NOMO-1 treated with DMSO at 0.1 percent for 48 hours (cell line): ENCODE measurements at regions not wholly inside any gene's neighbourhood (a gene's known extent, or its start where the extent isn't known, plus 50 kb on each side); places are given as distances from the start of the nearest gene placed in this dataset.
A peak's percentile ranks its signal among the peaks of the same experiment; 100 is the strongest.
"Not testable (repeated sequence)": the region's sequence is repeated elsewhere in the genome, so short reads cannot be mapped to it uniquely, and the experiment has no call there.

ENCODE experiments used
- DNase-seq: peaks from one replicate; lab custom pipeline; 2025; ENCODE audit not compliant: unreplicated experiment; lab: John Stamatoyannopoulos, UW

DNA sequence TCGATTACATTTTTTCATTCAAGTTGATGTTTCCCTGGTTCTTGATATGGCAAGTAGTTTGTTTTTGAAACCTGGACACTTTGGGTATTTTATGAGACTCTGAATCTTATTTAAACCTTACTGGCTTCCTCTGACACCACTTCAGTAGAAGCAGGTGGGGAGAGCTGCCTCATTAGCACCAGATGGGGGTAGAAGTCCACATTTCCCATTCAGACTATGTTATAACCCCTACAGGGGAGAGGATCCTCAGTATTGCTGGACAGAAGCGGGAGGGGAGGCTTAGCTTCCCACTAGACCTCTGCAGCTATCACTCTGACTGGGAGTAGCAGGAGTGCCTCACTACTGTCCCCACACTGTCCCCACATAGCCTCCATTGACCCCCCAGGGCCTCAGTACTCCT lies 145.3 kb upstream of the SLC35G4 start:
- DNase-seq: no peak

DNA sequence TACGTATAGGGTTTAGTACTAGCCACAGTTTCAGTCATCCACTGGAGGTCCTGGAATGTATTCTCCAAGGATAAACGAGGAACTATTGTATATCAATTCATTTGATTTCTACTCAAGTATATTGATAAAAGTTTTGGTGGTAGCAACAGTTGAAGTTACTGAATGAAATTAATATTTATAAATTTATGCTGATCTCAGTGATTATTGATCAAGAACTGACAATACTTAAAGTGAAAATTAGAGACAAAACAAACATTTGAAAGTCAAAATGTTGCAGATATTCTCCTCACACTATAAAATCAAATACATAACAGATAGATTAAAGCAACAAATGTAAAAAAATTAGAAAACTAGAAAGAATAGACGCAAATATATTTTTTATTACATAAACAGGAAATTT lies 150.9 kb upstream of the SLC35G4 start:
- DNase-seq: no peak

DNA sequence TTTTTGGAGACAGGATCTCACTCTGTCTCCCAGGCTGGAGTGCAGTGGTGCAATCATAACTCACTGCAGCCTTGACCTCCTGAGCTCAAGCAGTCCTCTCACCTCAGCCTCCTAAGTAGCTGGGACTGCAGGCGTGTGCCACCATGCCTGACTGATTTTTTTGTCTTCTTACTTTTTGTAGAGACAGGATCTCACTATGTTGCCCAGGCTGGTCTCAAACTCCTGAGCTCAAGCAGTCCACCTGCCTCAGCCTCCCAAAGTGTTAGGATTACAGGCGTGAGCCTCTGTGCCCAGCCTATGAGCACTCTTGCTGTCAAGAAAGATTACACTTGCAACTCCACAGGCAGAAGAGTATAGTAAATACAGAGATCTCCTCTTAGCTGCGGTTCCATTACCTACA lies 151.5 kb upstream of the SLC35G4 start:
- not testable (repeated sequence) for DNase-seq

DNA sequence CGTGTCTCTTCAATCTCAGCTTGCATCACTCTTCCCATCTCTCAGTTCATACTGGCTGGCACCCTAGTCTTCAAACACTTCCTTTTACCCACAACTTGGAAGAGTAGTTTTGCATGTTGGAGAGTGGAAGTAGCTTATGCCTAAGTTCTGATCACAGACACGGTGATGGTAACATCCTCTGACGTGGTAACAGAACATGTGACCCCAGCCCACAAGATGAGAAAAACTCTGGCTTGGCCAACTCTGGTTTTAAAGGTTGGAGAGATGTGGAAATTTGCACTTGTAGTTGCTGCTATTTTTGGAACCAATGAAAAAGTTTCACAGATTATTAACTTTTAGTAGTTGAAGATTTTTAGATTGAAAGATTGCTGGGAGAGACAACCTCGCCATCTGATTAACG lies 155.4 kb upstream of the SLC35G4 start:
- no peak for DNase-seq

DNA sequence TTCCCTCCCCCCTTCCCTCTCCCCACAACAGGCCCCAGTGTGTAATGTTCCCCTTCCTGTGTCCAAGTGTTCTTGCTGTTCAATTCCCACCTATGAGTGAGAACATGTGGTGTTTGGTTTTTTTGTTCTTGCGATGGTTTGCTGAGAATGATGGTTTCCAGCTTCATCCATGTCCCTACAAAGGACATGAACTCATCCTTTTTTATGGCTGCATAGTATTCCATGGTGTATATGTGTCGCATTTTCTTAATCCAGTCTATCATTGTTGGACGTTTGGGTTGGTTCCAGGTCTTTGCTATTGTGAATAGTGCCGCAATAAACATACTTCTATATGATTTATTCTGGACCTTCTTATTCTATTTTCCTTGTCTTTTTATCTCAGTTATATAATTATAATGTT lies 165.2 kb upstream of the SLC35G4 start:
- not testable (repeated sequence) for DNase-seq

DNA sequence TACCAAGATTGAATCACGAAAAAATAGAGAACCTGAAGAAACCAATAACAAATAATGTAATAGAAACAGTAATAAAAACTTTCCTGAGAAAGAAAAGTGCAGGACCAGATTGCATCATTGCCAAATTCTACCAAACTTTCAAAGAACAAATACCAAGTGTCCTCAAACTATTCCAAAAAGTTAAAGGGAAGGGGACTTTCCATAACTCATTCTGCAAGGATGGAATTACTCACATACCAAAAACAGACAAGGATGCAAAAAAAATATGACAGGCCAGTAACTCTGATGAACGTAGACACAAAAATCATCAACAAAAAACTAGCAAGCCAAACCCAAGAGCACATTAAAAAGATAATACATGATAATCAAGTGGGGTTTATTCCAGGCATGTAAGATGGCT lies 172.3 kb upstream of the SLC35G4 start:
- DNase-seq: no peak

DNA sequence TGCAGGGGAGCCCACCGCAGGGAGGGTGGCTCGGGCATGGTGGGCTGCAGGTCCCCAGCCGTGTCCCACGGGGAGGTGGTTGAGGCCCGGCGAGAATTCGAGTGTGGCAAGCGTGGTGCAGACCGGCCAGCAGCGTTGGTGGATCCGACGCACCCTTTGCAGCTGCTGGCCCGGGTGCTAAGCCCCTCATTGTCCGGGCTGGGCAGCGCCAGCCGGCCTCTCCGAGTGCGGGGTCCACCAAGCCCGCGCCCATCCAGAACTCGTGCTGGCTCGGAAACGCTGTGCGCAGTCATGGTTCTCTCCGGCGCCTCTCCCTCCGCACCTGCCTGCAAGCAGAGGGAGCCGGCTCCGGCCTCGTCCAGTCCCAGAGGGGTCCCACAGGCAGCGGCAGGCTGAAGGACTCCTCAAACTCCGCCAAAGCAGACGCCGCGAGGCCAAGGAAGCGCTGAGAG lies 177.0 kb upstream of the SLC35G4 start:
- DNase-seq: no peak

DNA sequence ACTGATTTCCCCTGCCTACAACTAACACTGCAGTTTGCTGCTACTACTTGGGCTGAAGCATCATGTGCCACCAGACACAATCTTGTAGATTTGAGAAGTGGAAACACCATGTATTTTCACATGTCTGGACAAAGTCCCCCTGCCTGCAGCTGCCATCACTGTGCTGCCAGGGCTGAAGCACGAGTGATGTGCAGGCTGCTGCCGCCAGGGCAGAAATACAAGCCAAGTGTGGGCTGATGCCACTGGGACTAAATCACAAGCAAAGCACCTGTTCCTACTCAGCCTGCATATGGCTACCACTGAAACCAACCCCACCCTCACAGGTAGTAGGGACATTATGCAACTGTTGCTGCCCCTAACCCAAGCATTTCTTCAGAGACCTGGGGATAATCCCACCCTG lies 179.5 kb upstream of the SLC35G4 start:
- DNase-seq: no peak

DNA sequence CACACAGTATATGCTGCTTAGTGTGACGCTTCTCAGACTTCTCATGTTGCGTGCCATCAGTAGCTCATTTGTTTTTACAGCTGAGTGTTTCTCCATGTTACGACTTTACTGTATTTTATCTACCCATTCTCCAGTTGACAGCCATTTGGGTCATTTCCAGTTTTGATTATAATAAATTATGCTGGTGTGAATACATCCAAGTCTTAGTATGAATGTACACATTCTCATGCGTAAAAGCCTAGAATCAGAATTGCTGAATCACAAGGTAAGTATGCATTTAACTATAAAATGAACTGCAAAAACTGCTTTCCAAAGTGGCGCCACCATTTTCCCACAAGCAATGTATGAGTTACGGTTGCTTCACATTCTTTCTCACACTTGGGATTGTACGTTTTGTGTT lies 184.2 kb upstream of the SLC35G4 start:
- DNase-seq: no peak

DNA sequence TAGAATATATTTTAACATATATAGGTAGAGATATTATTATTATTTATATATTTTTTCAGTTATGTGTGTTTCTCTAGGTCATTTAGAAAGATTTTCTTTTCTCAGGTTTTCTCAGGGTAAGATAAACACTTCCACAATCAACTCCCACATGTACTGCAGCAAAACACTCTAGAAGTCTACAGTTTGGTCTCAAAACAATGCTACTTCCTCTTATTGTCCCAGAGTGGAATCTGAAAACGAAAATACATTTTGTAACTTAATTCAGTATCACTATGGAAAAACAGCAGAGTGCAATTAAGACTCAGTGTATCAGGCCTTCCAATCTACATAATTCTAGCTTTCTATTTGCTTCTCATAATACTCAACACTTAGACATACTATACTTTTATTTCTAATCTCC lies 190.1 kb upstream of the SLC35G4 start:
- peak; percentile 42 for DNase-seq

DNA sequence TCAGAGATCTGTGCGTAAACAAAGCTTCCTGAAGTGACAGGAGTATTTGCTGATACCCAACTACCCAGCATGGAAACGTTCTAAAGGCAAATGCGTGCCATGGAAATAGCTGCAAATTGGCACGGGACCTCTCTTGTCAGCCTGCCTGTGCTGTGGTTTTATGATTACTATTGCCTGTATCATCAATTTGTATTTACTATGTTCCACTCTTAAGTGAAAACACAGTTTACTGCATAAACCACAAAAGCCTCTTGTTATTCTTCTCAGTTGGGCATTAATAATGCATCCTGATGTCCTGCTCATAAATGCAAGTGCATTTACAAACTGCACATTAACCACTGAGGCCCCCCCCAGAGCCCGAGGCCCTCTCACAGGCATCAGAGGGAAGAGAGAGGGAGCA lies 196.6 kb upstream of the SLC35G4 start:
- no peak for DNase-seq

DNA sequence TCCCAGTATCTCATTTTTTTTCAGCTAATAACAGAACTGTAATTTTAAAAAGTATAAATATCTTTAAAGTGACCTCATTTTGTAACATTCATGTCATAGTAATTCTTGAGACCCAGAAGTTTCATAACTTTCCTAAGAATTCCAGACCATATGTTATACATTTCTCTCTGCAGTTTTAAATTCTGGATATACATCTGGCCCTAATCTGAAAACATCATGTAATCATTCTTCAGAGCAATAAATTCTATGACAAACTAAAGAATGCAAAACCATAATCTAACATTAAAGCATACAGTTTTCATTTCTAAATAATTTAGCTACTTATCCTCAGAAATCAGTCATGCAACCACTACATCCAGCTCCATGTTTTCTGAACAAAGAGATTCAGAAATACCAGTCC lies 198.3 kb upstream of the SLC35G4 start:
- no peak for DNase-seq

DNA sequence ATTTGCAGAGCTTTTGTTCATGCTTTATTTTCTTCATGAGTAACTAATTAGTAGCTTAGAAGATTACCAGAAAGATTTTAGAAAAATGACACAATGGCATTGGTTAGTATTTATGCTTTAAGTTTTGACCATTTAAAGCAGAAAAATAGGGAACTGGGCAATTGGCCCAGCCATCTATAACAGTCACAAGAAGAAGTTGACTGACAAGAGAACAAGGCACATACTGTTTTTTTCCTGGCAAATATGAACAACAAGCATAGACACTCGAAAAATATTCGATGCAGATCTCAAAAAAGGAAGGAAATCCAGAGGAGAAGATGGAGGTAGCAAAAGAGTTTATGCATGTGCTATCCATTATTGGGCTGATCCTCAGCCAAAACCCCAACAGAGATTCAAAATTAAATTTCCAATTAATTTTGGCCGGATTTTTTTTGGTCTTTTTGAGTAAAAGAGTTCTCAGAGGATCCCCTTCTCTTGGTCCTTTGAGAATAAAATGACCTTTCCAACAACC lies 200.8 kb upstream of the SLC35G4 start:
- no peak for DNase-seq

DNA sequence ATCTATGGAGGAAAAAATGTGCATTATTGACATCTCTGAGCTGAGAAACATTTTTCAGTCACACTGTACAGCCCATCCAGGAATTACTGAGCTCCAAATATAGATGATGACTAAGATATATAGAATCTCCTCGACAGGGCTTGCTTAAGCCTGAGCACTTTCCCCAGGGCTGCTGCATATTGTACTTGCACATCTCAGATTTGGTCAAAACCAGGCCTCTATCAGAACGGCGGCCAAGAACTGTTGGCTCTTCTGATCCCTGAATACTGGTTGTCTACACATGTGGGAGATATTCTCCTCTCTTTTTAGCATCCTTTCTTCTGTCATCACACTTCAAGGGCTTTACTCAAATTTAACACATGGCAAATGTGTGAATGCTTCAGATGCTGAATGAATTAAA lies 201.5 kb upstream of the SLC35G4 start:
- no peak for DNase-seq

DNA sequence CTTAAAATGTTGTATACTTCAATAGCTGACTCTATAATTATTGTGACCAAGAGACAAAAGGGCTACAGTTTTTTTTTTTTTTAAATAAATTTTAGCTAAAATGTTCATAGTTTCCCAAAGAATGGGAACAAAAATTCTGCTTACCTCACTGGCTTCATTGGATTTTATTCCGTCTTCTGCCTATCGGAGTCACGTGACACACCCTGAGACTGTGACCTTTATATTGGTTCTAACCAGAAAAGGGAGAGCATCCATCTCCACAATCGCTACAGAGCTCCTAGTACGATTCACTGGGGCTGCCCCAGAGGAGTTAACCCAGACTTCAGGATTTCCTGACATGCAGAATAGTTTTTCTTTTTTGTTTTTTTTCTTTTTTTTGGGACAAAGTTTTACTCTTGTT lies 203.6 kb upstream of the SLC35G4 start:
- no peak for DNase-seq

DNA sequence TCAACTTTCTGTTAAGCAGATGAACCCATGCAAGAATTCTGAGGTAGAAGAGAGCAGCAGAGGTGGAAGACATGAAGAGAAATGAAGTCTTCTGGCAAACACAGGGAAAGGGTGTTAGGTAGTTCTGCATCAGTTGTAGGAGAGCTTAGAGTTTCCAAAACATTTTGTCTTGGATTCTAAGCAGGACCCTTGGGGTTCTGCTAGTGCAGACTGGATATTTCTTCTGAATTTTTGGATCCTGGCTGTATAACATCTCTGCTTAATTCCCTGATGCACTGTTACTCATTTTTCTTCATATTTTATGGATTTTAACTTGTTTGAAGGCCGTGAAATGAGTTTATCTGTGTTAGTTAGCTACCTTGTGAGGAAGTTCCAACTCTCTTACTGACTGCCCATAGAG lies 208.7 kb upstream of the SLC35G4 start:
- no peak for DNase-seq

DNA sequence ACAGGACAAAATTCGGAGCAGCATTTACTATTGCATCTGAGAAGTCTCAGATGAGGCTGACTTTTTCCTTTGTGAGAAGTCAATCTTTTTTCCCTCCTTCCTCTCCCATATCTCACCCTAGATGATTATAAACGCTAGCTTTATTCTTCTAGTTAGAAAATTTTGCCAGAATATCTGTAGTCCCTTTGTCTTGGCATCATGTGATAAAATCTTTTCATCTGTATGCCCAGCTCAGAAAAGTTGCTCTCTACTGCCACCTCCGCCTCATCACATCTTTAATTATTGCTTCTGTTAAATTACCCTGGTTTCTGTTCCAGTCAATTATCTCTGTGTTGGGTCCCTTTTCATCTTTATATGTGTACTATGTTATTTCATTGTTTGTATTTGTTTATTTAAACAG lies 210.8 kb upstream of the SLC35G4 start:
- DNase-seq: no peak

DNA sequence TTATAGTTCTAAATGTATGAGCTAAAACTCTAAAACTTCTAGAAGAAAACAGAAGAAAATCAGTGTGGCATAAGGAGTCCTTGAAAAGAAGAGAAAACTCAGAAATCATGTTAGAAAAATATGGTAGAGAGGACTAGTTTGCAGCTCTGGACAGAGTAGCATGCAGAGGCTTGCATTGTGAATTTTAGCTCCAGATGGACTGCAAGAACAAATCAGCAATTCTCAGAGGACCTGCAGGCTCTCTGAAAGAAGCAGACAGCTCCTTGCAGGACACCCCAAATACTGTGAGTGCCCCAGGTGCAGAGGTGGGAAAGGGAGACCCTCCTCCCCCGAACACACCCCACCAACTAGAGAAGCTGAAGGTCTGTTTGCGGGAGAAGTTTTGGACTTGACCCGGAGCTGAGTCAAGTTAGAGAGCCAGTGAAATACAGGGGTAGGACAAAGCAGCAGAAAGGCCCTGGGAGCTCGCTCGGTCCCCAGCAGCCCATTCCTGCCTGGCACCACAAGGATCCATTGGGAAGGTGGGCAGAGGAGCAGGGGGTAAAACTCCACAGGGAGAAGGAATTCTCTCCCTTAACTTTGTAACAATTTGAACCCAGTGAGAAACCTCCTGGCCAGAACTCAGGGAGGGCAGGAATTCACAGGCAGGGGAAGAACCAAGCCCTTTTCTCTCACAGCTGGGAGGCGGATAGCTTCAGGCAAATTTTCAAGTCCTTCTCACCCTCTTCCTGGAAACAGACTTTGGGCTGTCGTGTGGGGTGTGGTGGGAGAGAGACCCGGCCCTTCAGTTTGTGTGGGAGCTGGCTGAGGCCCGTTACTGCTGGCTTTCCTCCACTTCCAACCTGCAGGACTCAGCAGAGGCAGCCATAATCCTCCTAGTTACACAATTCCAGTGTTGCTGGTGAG lies 216.2 kb upstream of the SLC35G4 start:
- DNase-seq: no peak

DNA sequence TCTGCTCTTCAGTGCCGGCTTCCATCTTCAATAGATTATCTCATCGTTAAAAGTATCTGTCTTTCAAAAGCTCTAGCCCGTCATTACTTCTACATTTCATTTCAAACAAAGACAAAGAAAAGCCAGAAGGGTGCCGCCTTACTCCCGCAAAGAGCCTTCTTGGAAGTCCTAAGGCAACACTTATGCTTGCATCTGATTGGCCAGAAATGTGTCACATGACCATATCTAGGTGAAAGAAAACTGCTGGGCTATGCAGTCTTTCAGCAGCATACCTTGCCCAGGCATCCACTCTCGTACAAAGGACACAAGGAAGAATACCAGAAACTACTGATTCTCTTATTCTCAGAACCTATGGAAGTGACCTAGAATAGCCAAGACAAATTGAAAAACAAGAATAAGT lies 217.1 kb upstream of the SLC35G4 start:
- DNase-seq: no peak

DNA sequence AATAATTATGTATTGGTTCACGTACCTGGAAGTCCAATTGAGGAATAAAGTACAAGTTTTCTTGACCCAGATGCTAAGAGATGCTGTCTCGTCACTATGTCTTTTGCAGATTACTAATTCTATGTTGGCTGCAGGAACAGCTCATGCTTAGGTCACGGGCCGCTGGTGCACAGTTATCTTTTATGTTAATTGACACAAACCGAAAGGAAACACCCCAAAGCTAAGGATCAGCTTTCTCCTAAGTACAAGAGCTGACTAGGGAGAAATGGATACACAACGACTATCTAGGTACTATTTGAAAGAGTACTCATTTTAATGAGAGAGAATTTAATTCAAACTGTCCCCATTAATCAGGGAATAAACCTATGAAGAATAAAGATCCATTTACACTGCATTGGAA lies 217.7 kb upstream of the SLC35G4 start:
- no peak for DNase-seq

DNA sequence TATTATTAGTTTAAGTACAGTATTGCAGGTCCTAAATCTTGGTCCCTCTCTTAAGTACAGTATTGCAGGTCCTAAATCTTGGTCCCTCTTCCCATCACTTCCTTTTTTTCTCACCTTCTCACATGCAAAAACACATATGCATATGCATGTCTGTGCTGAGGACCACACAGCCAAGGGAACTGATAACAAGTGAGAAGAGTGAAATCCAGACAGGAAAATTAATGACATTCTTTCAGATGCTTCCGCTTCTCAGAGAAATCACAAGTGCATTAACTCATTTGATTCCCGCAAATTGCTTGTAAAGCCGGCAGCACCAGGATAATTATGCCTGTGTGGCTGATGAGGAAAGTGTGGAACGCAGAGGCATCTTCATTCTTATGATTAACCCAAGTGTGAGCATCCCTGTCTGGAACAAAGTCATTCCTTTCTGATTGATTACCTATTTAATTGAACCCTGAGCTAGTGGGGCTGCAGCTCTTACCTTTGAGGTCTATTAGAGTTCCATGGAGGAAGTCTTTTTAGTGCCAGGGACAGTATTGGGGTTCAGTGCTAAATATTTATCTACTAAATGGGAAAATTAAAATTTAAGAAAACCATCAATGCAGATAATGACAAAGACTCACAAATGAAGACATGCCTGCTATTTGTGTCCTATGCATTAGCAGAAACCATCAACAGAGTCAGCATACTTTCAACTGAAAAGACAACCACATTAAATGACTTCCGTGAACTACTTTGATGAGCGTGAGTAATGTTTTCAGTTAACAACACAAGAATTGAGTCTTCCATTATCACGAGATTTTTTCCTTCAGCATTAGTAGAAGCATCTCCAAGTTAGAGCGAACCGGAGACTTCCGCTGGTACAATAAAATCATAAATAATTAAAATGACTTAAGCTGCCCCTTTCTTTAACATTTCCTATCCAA lies 220.4 kb upstream of the SLC35G4 start:
- DNase-seq: no peak

DNA sequence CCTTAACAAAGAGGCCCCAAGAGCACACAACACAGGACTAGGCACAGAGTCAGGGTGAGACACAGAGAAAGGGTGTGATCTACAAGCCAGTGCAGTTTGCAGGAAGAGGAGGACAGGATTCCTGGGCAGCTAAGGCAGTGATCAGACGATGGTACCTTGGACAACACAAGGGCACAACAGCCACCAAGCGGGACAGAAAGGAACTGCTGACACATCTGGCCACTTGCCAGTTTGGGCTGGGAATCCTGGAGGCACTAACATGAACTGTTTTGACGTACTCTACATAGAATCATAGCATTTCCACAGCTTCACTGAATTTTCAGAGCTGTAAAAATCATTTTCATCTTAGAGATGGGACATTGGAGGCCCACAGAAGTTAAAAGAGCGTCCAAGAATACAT lies 221.5 kb upstream of the SLC35G4 start:
- peak; percentile 10 for DNase-seq
